Retinal pigment epithelial cell (primary cell): ENCODE measurements at regions not wholly inside any gene's neighbourhood (a gene's known extent, or its start where the extent isn't known, plus 50 kb on each side); places are given as distances from the start of the nearest gene placed in this dataset.

ENCODE experiments used
- DNase-seq: peaks from one replicate; pipeline ENCODE4 v3.0.0-alpha.2; 2010; ENCODE audit warnings: low read depth
- H3K4me3 ChIP-seq: 2 replicates; pipeline ENCODE4 v1.5.1; 2011; ENCODE audit warnings: mild to moderate bottlenecking, low read length, control low read depth, moderate library complexity
- CTCF ChIP-seq: conservative IDR thresholded peaks from 2 replicates; pipeline ENCODE4 v1.5.1; 2011; ENCODE audit warnings: low read depth, low read length, control low read depth, inconsistent platforms

DNA sequence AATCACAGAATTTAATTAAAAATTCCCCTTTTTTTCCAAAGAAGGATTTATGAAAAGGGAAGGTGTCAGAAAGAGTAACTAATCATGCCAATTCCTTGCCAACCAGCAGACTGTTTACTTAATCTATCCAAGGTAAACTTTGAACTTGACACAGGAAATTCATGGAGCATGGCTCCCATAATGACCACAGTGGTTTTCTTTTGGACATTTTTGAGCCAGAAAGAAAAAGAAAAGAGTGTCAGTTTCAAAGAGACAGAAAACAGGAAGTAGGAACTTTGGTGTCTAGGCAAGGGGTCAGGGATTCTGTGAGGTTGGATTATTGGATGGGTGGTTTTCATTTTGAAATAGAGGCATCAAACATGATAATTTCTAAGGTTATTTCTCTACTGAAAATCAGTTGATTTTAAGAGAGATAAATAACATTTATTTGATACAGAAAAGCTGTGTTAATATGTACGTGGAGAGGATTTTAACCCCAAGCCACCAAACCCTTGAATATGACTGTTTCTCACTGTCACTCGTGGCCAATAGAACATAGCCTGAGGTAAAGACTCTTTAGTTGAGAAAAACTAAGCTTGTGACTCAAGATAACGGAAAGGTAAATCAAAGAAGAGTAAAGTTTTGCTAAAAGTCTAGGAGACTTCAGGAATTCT is 196.1 kb downstream of the TTC6 start:
- TF ChIP-seq CTCF = no peak
- H3K4me3 ChIP-seq = no peak overlapping the region
- DNase-seq = no peak

GRCh38 chr14:37792124-37792523 is 196.7 kb downstream of the TTC6 start:
- no peak for TF ChIP-seq CTCF
- H3K4me3 ChIP-seq = no peak overlapping the region
- no peak for DNase-seq

GRCh38 chr14:37796703-37797416 is 201.4 kb downstream of the TTC6 start:
- no peak for DNase-seq
- H3K4me3 ChIP-seq = no peak overlapping the region
- TF ChIP-seq CTCF = no peak

- TF ChIP-seq CTCF = no peak
- DNase-seq = no peak
- H3K4me3 ChIP-seq = no peak overlapping the region
Observed at GRCh38 chr14:37797675-37798074, 202.2 kb downstream of the TTC6 start.

GRCh38 chr14:37807722-37808121 is 212.3 kb downstream of the TTC6 start:
- DNase-seq = no peak
- no peak for TF ChIP-seq CTCF
- H3K4me3 ChIP-seq = no peak overlapping the region

DNA sequence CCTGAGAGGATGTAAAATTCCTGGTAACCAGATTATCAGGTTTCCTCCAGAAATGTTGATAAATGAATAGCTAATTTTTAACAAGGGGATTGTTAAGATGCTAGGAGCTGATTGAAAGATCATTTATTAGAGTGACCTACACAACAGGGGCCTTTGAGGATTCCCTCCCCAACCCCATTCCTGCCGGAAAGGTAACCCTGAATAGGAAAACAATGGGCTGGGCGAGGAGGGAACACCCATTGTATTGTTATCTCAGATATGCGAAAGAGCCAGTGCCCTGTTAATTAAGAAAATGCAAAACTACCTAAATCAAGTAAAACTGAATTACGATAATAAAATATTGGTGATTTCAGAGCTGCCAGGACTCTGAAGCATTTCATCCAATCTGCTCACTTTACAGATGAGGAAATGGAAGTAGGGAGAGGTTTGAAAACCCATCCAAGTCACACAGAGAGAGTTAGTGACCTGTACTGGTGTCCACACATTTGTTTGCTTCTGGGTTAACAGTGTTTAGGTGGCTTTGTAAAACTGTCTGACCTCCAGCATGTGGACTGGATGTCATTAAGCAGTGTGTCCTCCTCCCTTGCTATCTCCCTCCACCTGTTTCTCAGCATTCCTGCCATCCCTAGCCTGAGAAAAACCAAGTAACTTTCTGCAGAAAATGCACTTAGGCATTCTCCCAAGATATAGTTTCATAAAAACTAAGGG is 214.8 kb downstream of the TTC6 start:
- no peak for TF ChIP-seq CTCF

More for the DNA sequence above, 214.8 kb downstream of the TTC6 start:
- DNase-seq = no peak
- no peak overlapping the region for H3K4me3 ChIP-seq
